SH-SY5Y (cell line): ENCODE measurements at regions not wholly inside any gene's neighbourhood (a gene's known extent, or its start where the extent isn't known, plus 50 kb on each side); places are given as distances from the start of the nearest gene placed in this dataset.

Experiments
- GATA2 ChIP-seq: IDR thresholded peaks from 2 replicates; pipeline ENCODE4 v1.6.1; 2011; ENCODE audit warnings: mild to moderate bottlenecking, low read depth, low read length
- GATA3 ChIP-seq: IDR thresholded peaks from 2 replicates; pipeline ENCODE4 v1.6.1; 2011; ENCODE audit warnings: low read depth, mild to moderate bottlenecking, low read length, moderate library complexity

- TF ChIP-seq GATA2: no peak
- TF ChIP-seq GATA3: no peak
Measured at GRCh38 chr18:10397004-10397403, 57.4 kb upstream of the APCDD1 start.

GRCh38 chr18:10398571-10398970 lies 55.9 kb upstream of the APCDD1 start:
- TF ChIP-seq GATA3 (no peak), GATA2 (no peak)

- no peak for TF ChIP-seq GATA3
Measured at GRCh38 chr18:10399465-10399864, 55.0 kb upstream of the APCDD1 start.

- TF ChIP-seq GATA2: no peak
- TF ChIP-seq GATA3: no peak
Measured at GRCh38 chr18:10400534-10401307, 53.7 kb upstream of the APCDD1 start.

GRCh38 chr18:10401521-10401920 lies 52.9 kb upstream of the APCDD1 start:
- no peak for TF ChIP-seq GATA3
- no peak for TF ChIP-seq GATA2

GRCh38 chr18:10401930-10402329 lies 52.5 kb upstream of the APCDD1 start:
- TF ChIP-seq GATA3 (no peak), GATA2 (no peak)

- TF ChIP-seq GATA3: no peak
Measured at GRCh38 chr18:10402871-10403559, 51.4 kb upstream of the APCDD1 start.

- TF ChIP-seq GATA3: no peak
- TF ChIP-seq GATA2: no peak
Measured at GRCh38 chr18:10403708-10404107, 50.7 kb upstream of the APCDD1 start.

- TF ChIP-seq GATA3 (no peak), GATA2 (no peak)
Measured at GRCh38 chr18:10404168-10404567, 50.3 kb upstream of the APCDD1 start.
